ENCODE measurements at regions not wholly inside any gene's neighbourhood (a gene's known extent, or its start where the extent isn't known, plus 50 kb on each side); places are given as distances from the start of the nearest gene placed in this dataset.

DNA sequence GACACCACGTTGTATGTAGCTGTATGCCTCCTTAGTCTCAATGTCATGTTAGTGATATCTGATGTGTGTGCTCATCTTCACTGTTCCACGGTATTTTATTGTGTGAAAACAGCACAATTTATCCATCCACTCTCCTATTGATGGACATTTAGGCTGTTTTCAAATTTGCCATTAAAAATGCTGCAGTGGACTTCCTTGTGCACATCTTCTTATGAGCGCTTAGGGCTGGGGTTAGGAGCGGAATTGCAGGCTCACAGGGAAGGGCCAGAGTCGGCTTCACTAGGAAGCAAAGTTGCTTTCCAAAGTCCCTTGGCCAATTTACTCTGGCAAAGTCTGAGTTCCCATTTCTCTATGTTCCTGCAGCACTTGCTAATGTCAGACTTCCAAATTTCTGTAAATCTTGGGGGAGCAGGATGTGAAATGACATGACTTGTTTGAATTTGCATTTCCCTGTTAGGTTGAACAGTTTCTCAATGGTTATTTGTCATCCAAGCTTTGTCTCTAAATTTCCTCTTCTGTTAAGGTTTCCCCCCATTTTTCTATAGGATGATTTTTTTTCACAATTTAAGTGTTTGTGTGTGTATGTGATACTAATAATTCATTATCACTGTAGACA is 75.4 kb downstream of the MYEOV start (continued):
- TF ChIP-seq, protein P1, sequence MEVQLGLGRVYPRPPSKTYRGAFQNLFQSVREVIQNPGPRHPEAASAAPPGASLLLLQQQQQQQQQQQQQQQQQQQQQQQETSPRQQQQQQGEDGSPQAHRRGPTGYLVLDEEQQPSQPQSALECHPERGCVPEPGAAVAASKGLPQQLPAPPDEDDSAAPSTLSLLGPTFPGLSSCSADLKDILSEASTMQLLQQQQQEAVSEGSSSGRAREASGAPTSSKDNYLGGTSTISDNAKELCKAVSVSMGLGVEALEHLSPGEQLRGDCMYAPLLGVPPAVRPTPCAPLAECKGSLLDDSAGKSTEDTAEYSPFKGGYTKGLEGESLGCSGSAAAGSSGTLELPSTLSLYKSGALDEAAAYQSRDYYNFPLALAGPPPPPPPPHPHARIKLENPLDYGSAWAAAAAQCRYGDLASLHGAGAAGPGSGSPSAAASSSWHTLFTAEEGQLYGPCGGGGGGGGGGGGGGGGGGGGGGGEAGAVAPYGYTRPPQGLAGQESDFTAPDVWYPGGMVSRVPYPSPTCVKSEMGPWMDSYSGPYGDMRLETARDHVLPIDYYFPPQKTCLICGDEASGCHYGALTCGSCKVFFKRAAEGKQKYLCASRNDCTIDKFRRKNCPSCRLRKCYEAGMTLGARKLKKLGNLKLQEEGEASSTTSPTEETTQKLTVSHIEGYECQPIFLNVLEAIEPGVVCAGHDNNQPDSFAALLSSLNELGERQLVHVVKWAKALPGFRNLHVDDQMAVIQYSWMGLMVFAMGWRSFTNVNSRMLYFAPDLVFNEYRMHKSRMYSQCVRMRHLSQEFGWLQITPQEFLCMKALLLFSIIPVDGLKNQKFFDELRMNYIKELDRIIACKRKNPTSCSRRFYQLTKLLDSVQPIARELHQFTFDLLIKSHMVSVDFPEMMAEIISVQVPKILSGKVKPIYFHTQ (CRISPR knock-in tag; IDR thresholded peaks at IDR 0.05), result no peak
- TF ChIP-seq CREB1 (CRISPR knock-in tag; IDR thresholded peaks at IDR 0.05) (no peak), ELF4 (CRISPR knock-in tag; IDR thresholded peaks at IDR 0.05; ENCODE audit: low read depth) (no peak), PRRX2 (CRISPR knock-in tag; IDR thresholded peaks at IDR 0.05) (no peak), SP1 (CRISPR knock-in tag; conservative IDR thresholded peaks at IDR 0.05) (no peak), RELA (CRISPR knock-in tag; IDR thresholded peaks at IDR 0.05; ENCODE audit: borderline replicate concordance) (no peak)

DNA sequence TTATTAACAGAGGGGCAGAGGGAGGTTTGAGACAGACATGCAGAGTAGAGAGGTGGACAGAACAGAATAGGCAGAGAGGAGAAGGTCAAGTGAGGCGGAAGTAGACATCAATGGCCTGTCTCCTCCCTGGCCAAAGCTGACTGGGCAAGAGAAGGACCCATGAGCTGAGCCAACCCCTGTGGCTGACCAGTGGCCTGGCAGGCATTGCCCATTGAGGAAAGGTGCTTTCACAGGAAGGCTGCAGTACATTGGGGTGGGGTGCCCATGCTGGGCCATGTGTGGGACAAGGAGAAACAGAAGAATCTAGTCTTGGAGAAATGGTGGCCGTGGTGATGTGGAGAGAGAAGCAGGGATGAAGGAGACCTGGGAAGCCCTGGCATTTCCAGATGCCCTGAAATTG is 76.0 kb downstream of the MYEOV start:
- CTCF ChIA-PET, result no interaction called here
- Mint-ChIP-seq H3K36me3 (peaks cover 14% of the 10 kb centered on the region), H3K4me3 (no peak overlapping the region), H3K9me3 (peaks cover 16% of the 10 kb centered on the region), H3K4me1 (no peaks in the 10 kb centered on the region), H3K27me3 (ENCODE audit: low read depth) (no peaks in the 10 kb centered on the region), H3K27ac (no peak overlapping the region)
- DNase-seq (ENCODE audit: low spot score) (no peak), ATAC-seq (no peak)
- POLR2A ChIA-PET, result no interaction called here
- TF ChIP-seq, protein P2, sequence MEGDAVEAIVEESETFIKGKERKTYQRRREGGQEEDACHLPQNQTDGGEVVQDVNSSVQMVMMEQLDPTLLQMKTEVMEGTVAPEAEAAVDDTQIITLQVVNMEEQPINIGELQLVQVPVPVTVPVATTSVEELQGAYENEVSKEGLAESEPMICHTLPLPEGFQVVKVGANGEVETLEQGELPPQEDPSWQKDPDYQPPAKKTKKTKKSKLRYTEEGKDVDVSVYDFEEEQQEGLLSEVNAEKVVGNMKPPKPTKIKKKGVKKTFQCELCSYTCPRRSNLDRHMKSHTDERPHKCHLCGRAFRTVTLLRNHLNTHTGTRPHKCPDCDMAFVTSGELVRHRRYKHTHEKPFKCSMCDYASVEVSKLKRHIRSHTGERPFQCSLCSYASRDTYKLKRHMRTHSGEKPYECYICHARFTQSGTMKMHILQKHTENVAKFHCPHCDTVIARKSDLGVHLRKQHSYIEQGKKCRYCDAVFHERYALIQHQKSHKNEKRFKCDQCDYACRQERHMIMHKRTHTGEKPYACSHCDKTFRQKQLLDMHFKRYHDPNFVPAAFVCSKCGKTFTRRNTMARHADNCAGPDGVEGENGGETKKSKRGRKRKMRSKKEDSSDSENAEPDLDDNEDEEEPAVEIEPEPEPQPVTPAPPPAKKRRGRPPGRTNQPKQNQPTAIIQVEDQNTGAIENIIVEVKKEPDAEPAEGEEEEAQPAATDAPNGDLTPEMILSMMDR (IDR thresholded peaks at IDR 0.05), result no peak
- no peak for TF ChIP-seq CREB1 (CRISPR knock-in tag; IDR thresholded peaks at IDR 0.05)
- TF ChIP-seq, protein P3, sequence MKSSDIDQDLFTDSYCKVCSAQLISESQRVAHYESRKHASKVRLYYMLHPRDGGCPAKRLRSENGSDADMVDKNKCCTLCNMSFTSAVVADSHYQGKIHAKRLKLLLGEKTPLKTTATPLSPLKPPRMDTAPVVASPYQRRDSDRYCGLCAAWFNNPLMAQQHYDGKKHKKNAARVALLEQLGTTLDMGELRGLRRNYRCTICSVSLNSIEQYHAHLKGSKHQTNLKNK (CRISPR knock-in tag; IDR thresholded peaks at IDR 0.05), result no peak
- TF ChIP-seq, protein P4, sequence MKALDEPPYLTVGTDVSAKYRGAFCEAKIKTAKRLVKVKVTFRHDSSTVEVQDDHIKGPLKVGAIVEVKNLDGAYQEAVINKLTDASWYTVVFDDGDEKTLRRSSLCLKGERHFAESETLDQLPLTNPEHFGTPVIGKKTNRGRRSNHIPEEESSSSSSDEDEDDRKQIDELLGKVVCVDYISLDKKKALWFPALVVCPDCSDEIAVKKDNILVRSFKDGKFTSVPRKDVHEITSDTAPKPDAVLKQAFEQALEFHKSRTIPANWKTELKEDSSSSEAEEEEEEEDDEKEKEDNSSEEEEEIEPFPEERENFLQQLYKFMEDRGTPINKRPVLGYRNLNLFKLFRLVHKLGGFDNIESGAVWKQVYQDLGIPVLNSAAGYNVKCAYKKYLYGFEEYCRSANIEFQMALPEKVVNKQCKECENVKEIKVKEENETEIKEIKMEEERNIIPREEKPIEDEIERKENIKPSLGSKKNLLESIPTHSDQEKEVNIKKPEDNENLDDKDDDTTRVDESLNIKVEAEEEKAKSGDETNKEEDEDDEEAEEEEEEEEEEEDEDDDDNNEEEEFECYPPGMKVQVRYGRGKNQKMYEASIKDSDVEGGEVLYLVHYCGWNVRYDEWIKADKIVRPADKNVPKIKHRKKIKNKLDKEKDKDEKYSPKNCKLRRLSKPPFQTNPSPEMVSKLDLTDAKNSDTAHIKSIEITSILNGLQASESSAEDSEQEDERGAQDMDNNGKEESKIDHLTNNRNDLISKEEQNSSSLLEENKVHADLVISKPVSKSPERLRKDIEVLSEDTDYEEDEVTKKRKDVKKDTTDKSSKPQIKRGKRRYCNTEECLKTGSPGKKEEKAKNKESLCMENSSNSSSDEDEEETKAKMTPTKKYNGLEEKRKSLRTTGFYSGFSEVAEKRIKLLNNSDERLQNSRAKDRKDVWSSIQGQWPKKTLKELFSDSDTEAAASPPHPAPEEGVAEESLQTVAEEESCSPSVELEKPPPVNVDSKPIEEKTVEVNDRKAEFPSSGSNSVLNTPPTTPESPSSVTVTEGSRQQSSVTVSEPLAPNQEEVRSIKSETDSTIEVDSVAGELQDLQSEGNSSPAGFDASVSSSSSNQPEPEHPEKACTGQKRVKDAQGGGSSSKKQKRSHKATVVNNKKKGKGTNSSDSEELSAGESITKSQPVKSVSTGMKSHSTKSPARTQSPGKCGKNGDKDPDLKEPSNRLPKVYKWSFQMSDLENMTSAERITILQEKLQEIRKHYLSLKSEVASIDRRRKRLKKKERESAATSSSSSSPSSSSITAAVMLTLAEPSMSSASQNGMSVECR (CRISPR knock-in tag; IDR thresholded peaks at IDR 0.05; ENCODE audit: borderline replicate concordance), result no peak
- TF ChIP-seq TCF7 (CRISPR knock-in tag; IDR thresholded peaks at IDR 0.05; ENCODE audit: low read depth), result no peak
- no peak for TF ChIP-seq NFYB (CRISPR knock-in tag; conservative IDR thresholded peaks at IDR 0.05; ENCODE audit: low read depth)
- TF ChIP-seq ZNF317 (CRISPR knock-in tag; IDR thresholded peaks at IDR 0.05; ENCODE audit: borderline replicate concordance, low read depth), result no peak
- TF ChIP-seq ZNF263 (CRISPR knock-in tag; IDR thresholded peaks at IDR 0.05; ENCODE audit: low read depth), result no peak
- TF ChIP-seq, protein P5, sequence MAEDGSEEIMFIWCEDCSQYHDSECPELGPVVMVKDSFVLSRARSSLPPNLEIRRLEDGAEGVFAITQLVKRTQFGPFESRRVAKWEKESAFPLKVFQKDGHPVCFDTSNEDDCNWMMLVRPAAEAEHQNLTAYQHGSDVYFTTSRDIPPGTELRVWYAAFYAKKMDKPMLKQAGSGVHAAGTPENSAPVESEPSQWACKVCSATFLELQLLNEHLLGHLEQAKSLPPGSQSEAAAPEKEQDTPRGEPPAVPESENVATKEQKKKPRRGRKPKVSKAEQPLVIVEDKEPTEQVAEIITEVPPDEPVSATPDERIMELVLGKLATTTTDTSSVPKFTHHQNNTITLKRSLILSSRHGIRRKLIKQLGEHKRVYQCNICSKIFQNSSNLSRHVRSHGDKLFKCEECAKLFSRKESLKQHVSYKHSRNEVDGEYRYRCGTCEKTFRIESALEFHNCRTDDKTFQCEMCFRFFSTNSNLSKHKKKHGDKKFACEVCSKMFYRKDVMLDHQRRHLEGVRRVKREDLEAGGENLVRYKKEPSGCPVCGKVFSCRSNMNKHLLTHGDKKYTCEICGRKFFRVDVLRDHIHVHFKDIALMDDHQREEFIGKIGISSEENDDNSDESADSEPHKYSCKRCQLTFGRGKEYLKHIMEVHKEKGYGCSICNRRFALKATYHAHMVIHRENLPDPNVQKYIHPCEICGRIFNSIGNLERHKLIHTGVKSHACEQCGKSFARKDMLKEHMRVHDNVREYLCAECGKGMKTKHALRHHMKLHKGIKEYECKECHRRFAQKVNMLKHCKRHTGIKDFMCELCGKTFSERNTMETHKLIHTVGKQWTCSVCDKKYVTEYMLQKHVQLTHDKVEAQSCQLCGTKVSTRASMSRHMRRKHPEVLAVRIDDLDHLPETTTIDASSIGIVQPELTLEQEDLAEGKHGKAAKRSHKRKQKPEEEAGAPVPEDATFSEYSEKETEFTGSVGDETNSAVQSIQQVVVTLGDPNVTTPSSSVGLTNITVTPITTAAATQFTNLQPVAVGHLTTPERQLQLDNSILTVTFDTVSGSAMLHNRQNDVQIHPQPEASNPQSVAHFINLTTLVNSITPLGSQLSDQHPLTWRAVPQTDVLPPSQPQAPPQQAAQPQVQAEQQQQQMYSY (CRISPR knock-in tag; IDR thresholded peaks at IDR 0.05), result no peak
- TF ChIP-seq TEAD4 (CRISPR knock-in tag; IDR thresholded peaks at IDR 0.05), result no peak
- TF ChIP-seq NR1H2 (CRISPR knock-in tag; IDR thresholded peaks at IDR 0.05), result no peak
- no peak for TF ChIP-seq OVOL2 (CRISPR knock-in tag; IDR thresholded peaks at IDR 0.05; ENCODE audit: borderline replicate concordance)
